ENCODE measurements at regions not wholly inside any gene's neighbourhood (a gene's known extent, or its start where the extent isn't known, plus 50 kb on each side); places are given as distances from the start of the nearest gene placed in this dataset.

- ChIA-PET POLR2A (no interaction called here), CTCF (no interaction called here)
- FAIRE-seq: no peak
- Histone ChIP-seq H3K9me1 (replicated peaks; ENCODE audit: control insufficient read depth, extremely low read depth, insufficient read depth, low read length) (no peaks in the 10 kb centered on the region), H3K4me3 (replicated peaks in 1 of 3; ENCODE audit: insufficient read depth in 1 of 3, low read depth in 1 of 3, low read length in 3 of 3) (no peak overlapping the region), H3K4me1 (ENCODE audit: control insufficient read depth, extremely low read depth, insufficient read depth, low read length) (no peaks in the 10 kb centered on the region), H3K79me2 (ENCODE audit: control insufficient read depth, insufficient read depth, low read length) (no peaks in the 10 kb centered on the region), H2AFZ (ENCODE audit: low read depth, low read length) (no peak overlapping the region), H3K4me2 (ENCODE audit: insufficient read depth, low read length) (no peak overlapping the region), H3K9me3 (replicated peaks; ENCODE audit: control insufficient read depth, insufficient read depth, low read length) (no peaks in the 10 kb centered on the region), H3K36me3 (ENCODE audit: control insufficient read depth in 2 of 2, extremely low read depth in 1 of 2, insufficient read depth in 2 of 2, low read length in 2 of 2) (no peaks in the 10 kb centered on the region), H3K27ac (ENCODE audit: insufficient read depth, low read depth, low read length) (no peak overlapping the region), H4K20me1 (replicated peaks; ENCODE audit: control insufficient read depth, extremely low read depth, insufficient read depth, low read length) (no peaks in the 10 kb centered on the region), H3K27me3 (ENCODE audit: control insufficient read depth in 2 of 2, insufficient read depth in 2 of 2, low read length in 2 of 2) (no peaks in the 10 kb centered on the region), H3K9ac (replicated peaks; ENCODE audit: extremely low read depth, insufficient read depth, low read length) (no peak overlapping the region)
- DNase-seq (ENCODE audit: low read depth, low spot score): no peak
- intact Hi-C loops (cut with micrococcal nuclease): no loop called here
- no TSS peak for BruUV-seq (replicated peaks)
- no peak for TF ChIP-seq MAX (IDR thresholded peaks at IDR 0.05; ENCODE audit: insufficient read depth, insufficient read length)
- TF ChIP-seq POLR2AphosphoS5 (IDR thresholded peaks at IDR 0.05; ENCODE audit: insufficient read depth, low read depth, low read length): no peak
- TF ChIP-seq MYC (IDR thresholded peaks at IDR 0.05; ENCODE audit: low read depth, low read length): no peak
- TF ChIP-seq CTCF (IDR thresholded peaks at IDR 0.05; ENCODE audit: extremely low read depth in 1 of 2, insufficient read depth in 1 of 2, low read depth in 1 of 2, low read length in 2 of 2): no peak
- TF ChIP-seq JUN (IDR thresholded peaks at IDR 0.05; ENCODE audit: borderline replicate concordance, insufficient read depth, insufficient read length, low read depth): no peak
- TF ChIP-seq GATA2 (IDR thresholded peaks at IDR 0.05; ENCODE audit: insufficient read depth, insufficient read length, low read depth, low read length): no peak
- TF ChIP-seq FOS (IDR thresholded peaks at IDR 0.05; ENCODE audit: borderline replicate concordance, insufficient read depth, low read length): no peak
- dilution Hi-C loops (cut with MboI; ENCODE audit: extremely low pct_ligation_motif_present, low sequenced_read_pairs): no loop called here
These were observed 281.6 kb downstream of the PRL start for GRCh38 chr6:22015216-22015615.

Measured in endothelial cell of umbilical vein (primary cell).